HepG2 (cell line): ENCODE measurements at regions not wholly inside any gene's neighbourhood (a gene's known extent, or its start where the extent isn't known, plus 50 kb on each side); places are given as distances from the start of the nearest gene placed in this dataset.

Experiments
- E2F2 ChIP-seq: sonication (generic); formaldehyde crosslinking; IDR thresholded peaks from 2 replicates; pipeline ENCODE4 v1.4.0; 2020; ENCODE audit warnings: missing genetic modification reagents, borderline replicate concordance
- ESRRA ChIP-seq: sonication (generic); formaldehyde crosslinking; IDR thresholded peaks from 2 replicates; pipeline ENCODE4 v1.5.1; 2020; ENCODE audit warnings: mild to moderate bottlenecking, low read depth, missing genetic modification reagents
- GMEB2 ChIP-seq: IDR thresholded peaks from 2 replicates; pipeline ENCODE4 v1.6.1; 2016; ENCODE audit warnings: missing biosample characterization, missing genetic modification reagents, low read depth
- MIER2 ChIP-seq: IDR thresholded peaks from 2 replicates; pipeline ENCODE4 v1.6.1; 2016; ENCODE audit warnings: missing biosample characterization, missing genetic modification reagents
- MTF1 ChIP-seq: sonication (generic); formaldehyde crosslinking; IDR thresholded peaks from 2 replicates; pipeline ENCODE4 v1.5.0; 2020; ENCODE audit warnings: missing genetic modification reagents
- NFE2L2 ChIP-seq: fragments of 150-350 bp; IDR thresholded peaks from 2 replicates; pipeline ENCODE4 v1.6.1; 2014; ENCODE audit warnings: low read length
- SMAD3 ChIP-seq: sonication (generic); formaldehyde crosslinking; IDR thresholded peaks from 2 replicates; pipeline ENCODE4 v1.4.0; 2020; ENCODE audit warnings: missing genetic modification reagents
- TIGD3 ChIP-seq: sonication (generic); formaldehyde crosslinking; IDR thresholded peaks from 2 replicates; pipeline ENCODE4 v1.5.1; 2020; ENCODE audit warnings: mild to moderate bottlenecking, missing genetic modification reagents, borderline replicate concordance
- ZBTB42 ChIP-seq: sonication (generic); formaldehyde crosslinking; IDR thresholded peaks from 2 replicates; pipeline ENCODE4 v1.5.0; 2020; ENCODE audit warnings: mild to moderate bottlenecking, missing genetic modification reagents
- ZNF281 ChIP-seq: sonication (generic); formaldehyde crosslinking; IDR thresholded peaks from 2 replicates; pipeline ENCODE4 v1.4.0; 2020; ENCODE audit warnings: missing genetic modification reagents, borderline replicate concordance
- ZNF552 ChIP-seq: sonication (generic); formaldehyde crosslinking; IDR thresholded peaks from 2 replicates; pipeline ENCODE4 v1.9.0; 2022; ENCODE audit warnings: missing genetic modification reagents, mild to moderate bottlenecking, borderline replicate concordance
- ZNF616 ChIP-seq: sonication (generic); formaldehyde crosslinking; IDR thresholded peaks from 2 replicates; pipeline ENCODE4 v1.5.0; 2020; ENCODE audit warnings: low read depth, mild to moderate bottlenecking, missing genetic modification reagents
- ZNF724P ChIP-seq: sonication (generic); formaldehyde crosslinking; IDR thresholded peaks from 2 replicates; pipeline ENCODE4 v1.8.0; 2022; ENCODE audit warnings: missing genetic modification reagents, borderline replicate concordance
- ZNF841 ChIP-seq: sonication (generic); formaldehyde crosslinking; IDR thresholded peaks from 2 replicates; pipeline ENCODE4 v1.8.1; 2023; ENCODE audit warnings: missing genetic modification reagents, borderline replicate concordance
- TF ChIP-seq, protein P1 (sequence below): sonication (generic); formaldehyde crosslinking; IDR thresholded peaks from 2 replicates; pipeline ENCODE4 v1.8.0; 2022; ENCODE audit warnings: mild to moderate bottlenecking, missing genetic modification reagents; ENCODE audit not compliant: insufficient replicate concordance
- TF ChIP-seq, protein P2 (sequence below): sonication (generic); formaldehyde crosslinking; IDR thresholded peaks from 2 replicates; pipeline ENCODE4 v1.4.0; 2020; ENCODE audit warnings: missing genetic modification reagents
- TF ChIP-seq, protein P3 (sequence below): sonication (generic); formaldehyde crosslinking; IDR thresholded peaks from 2 replicates; pipeline ENCODE4 v1.5.0; 2020; ENCODE audit warnings: missing genetic modification reagents

DNA sequence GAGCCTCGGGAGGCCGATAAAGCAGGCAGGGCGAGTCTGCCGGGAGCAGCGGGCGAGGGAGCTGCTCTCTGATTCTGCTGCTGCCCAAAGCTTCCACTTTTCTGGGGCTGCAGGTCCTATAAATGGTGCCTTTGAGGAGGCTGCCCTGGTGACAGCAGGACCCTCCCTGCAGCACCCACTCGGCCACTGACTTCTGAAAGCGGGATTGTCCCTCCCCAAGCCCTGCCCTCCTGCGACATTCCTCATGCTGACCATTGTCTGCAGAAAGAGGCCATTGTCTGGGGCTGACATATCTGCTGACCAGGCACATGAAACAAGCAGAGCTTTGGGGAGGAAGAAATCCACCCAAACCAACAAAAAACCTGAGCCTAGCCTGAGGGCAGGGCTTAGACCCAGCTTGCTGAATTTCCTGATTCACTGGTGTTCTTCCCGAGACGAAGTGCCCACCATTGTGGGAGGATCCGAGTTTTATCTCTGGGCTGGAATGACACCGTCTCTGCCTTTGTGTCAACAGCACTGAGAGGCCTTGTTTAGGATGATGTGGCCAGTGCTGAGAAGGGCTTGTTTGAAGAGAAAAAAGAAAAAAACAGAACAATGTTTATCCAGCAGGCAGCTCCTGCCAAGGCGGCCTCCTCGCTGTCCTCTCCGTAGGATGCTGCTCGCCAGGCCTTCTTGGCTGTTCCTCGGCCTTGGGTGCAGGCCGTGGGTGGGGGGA is 129.7 kb downstream of the MYCN start (continued):
- TF ChIP-seq GMEB2 (CRISPR knock-in tag) (no peak), TIGD3 (no peak), ZNF841 (CRISPR knock-in tag) (no peak), MIER2 (CRISPR knock-in tag) (0 out of 2 replicates have a peak, but pooled peaks have one; percentile 46), ZNF724P (CRISPR knock-in tag) (0 out of 2 replicates have a peak, but pooled peaks have one; percentile 9), ZNF616 (CRISPR knock-in tag) (no peak), SMAD3 (no peak), ZNF281 (CRISPR knock-in tag) (no peak), MTF1 (CRISPR knock-in tag) (no peak), E2F2 (CRISPR knock-in tag) (no peak), ZBTB42 (CRISPR knock-in tag) (no peak), ZNF552 (CRISPR knock-in tag) (no peak), NFE2L2 (no peak), ESRRA (CRISPR knock-in tag) (no peak)
- TF ChIP-seq, protein P1, sequence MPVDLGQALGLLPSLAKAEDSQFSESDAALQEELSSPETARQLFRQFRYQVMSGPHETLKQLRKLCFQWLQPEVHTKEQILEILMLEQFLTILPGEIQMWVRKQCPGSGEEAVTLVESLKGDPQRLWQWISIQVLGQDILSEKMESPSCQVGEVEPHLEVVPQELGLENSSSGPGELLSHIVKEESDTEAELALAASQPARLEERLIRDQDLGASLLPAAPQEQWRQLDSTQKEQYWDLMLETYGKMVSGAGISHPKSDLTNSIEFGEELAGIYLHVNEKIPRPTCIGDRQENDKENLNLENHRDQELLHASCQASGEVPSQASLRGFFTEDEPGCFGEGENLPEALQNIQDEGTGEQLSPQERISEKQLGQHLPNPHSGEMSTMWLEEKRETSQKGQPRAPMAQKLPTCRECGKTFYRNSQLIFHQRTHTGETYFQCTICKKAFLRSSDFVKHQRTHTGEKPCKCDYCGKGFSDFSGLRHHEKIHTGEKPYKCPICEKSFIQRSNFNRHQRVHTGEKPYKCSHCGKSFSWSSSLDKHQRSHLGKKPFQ (CRISPR knock-in tag) = no peak
- TF ChIP-seq, protein P2, sequence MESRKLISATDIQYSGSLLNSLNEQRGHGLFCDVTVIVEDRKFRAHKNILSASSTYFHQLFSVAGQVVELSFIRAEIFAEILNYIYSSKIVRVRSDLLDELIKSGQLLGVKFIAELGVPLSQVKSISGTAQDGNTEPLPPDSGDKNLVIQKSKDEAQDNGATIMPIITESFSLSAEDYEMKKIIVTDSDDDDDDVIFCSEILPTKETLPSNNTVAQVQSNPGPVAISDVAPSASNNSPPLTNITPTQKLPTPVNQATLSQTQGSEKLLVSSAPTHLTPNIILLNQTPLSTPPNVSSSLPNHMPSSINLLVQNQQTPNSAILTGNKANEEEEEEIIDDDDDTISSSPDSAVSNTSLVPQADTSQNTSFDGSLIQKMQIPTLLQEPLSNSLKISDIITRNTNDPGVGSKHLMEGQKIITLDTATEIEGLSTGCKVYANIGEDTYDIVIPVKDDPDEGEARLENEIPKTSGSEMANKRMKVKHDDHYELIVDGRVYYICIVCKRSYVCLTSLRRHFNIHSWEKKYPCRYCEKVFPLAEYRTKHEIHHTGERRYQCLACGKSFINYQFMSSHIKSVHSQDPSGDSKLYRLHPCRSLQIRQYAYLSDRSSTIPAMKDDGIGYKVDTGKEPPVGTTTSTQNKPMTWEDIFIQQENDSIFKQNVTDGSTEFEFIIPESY (CRISPR knock-in tag) = no peak
- TF ChIP-seq, protein P3, sequence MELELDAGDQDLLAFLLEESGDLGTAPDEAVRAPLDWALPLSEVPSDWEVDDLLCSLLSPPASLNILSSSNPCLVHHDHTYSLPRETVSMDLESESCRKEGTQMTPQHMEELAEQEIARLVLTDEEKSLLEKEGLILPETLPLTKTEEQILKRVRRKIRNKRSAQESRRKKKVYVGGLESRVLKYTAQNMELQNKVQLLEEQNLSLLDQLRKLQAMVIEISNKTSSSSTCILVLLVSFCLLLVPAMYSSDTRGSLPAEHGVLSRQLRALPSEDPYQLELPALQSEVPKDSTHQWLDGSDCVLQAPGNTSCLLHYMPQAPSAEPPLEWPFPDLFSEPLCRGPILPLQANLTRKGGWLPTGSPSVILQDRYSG = no peak
